ENCODE measurements at regions not wholly inside any gene's neighbourhood (a gene's known extent, or its start where the extent isn't known, plus 50 kb on each side); places are given as distances from the start of the nearest gene placed in this dataset.
A peak's percentile ranks its signal among the peaks of the same experiment; 100 is the strongest.

DNA sequence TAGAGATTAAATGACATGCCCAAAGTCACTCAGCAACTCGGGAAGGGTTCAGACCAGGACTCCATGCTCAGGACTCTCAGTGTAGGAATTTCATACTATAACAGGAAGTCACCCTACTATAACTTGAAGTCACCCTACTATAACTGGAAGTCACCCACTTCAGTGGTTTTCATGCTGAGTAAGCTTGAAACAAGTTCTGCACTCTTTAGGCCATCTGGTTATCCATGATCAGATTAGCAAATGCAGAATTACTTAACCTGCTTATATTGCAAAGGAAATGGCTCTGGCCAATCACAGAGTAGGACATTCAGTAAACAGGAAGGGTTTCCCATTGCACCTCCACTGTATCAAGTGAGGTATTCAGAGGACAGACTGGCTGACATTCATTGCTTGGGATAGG, 1240.4 kb downstream of the GATA3 start:
- ChIA-PET CTCF (interaction anchor here (0.7 kb wide), 1 partner anchor 1429 kb away, joined by 3 read pairs; no protein-coding TSS in a partner anchor), POLR2A (ENCODE audit: low non-redundant PET) (no interaction called here)
- no peak overlapping the region for H3K27ac ChIP-seq
- no peak for DNase-seq (ENCODE audit: low spot score)
- TF ChIP-seq, protein P1, sequence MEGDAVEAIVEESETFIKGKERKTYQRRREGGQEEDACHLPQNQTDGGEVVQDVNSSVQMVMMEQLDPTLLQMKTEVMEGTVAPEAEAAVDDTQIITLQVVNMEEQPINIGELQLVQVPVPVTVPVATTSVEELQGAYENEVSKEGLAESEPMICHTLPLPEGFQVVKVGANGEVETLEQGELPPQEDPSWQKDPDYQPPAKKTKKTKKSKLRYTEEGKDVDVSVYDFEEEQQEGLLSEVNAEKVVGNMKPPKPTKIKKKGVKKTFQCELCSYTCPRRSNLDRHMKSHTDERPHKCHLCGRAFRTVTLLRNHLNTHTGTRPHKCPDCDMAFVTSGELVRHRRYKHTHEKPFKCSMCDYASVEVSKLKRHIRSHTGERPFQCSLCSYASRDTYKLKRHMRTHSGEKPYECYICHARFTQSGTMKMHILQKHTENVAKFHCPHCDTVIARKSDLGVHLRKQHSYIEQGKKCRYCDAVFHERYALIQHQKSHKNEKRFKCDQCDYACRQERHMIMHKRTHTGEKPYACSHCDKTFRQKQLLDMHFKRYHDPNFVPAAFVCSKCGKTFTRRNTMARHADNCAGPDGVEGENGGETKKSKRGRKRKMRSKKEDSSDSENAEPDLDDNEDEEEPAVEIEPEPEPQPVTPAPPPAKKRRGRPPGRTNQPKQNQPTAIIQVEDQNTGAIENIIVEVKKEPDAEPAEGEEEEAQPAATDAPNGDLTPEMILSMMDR (conservative IDR thresholded peaks at IDR 0.05; ENCODE audit: low read depth) = no peak

GRCh38 chr10:9296190-9296589, 1241.7 kb downstream of the GATA3 start:
- H3K27ac ChIP-seq = no peak overlapping the region
- ChIA-PET POLR2A (ENCODE audit: low non-redundant PET) (no interaction called here), CTCF (no interaction called here)
- TF ChIP-seq, protein P1 (conservative IDR thresholded peaks at IDR 0.05; ENCODE audit: low read depth) = no peak
- DNase-seq (ENCODE audit: low spot score) = no peak

- ChIA-PET CTCF (no interaction called here), POLR2A (ENCODE audit: low non-redundant PET) (no interaction called here)
- TF ChIP-seq, protein P1 (conservative IDR thresholded peaks at IDR 0.05; ENCODE audit: low read depth) = no peak
- no peak overlapping the region for H3K27ac ChIP-seq
- no peak for DNase-seq (ENCODE audit: low spot score)
Observed at GRCh38 chr10:9297580-9297979, 1243.1 kb downstream of the GATA3 start.

GRCh38 chr10:9299966-9300365, 1245.5 kb downstream of the GATA3 start:
- no peak for DNase-seq (ENCODE audit: low spot score)
- H3K27ac ChIP-seq = no peak overlapping the region
- CTCF ChIA-PET = no interaction called here
- TF ChIP-seq, protein P1 (conservative IDR thresholded peaks at IDR 0.05; ENCODE audit: low read depth) = no peak
- POLR2A ChIA-PET (ENCODE audit: low non-redundant PET) = no interaction called here

DNA sequence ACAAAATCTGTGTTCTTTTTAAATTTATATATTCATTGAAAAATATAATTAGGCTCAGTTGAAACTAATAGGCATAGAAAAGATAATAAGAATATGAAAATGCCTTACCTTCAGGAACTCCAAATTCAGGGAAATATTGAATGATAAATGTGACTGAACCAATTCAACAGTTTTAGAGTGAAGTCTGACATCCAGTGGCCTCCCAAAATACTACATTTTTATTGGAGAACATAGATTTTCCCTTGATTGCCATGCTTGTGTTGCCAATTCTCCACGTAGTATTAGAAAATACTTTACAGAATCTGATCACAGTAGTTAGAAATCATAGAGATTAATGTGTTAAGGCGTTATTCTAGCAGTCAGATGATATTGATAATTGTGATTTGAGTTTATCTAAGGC, 1246.7 kb downstream of the GATA3 start:
- no peak overlapping the region for H3K27ac ChIP-seq
- CTCF ChIA-PET = no interaction called here
- no peak for DNase-seq (ENCODE audit: low spot score)
- POLR2A ChIA-PET (ENCODE audit: low non-redundant PET) = no interaction called here
- TF ChIP-seq, protein P1 (conservative IDR thresholded peaks at IDR 0.05; ENCODE audit: low read depth) = peak; percentile 23; the same call in 1 of the 2 replicates

GRCh38 chr10:9301554-9301953, 1247.1 kb downstream of the GATA3 start:
- POLR2A ChIA-PET (ENCODE audit: low non-redundant PET) = no interaction called here
- CTCF ChIA-PET = no interaction called here

More at GRCh38 chr10:9301554-9301953, 1247.1 kb downstream of the GATA3 start:
- DNase-seq (ENCODE audit: low spot score) = no peak
- H3K27ac ChIP-seq = no peak overlapping the region
- TF ChIP-seq, protein P1 (conservative IDR thresholded peaks at IDR 0.05; ENCODE audit: low read depth) = no peak

All from RWPE1 (cell line).